22Rv1 (cell line): ENCODE measurements at regions not wholly inside any gene's neighbourhood (a gene's known extent, or its start where the extent isn't known, plus 50 kb on each side); places are given as distances from the start of the nearest gene placed in this dataset.

ENCODE experiments used
- H3K27ac ChIP-seq: fragments of 450-650 bp; 2 replicates; pipeline ENCODE4 v1.5.1; 2017
- CTCF ChIP-seq: fragments of 450-650 bp; IDR thresholded peaks from 2 replicates; pipeline ENCODE4 v1.5.1; 2017; ENCODE audit warnings: mild to moderate bottlenecking
- ZFX ChIP-seq: fragments of 450-650 bp; IDR thresholded peaks from 2 replicates; pipeline ENCODE4 v1.6.1; 2017; ENCODE audit warnings: antibody characterized with exemption, borderline replicate concordance

- no peak for TF ChIP-seq ZFX
- no peak for TF ChIP-seq CTCF
- no peak overlapping the region for H3K27ac ChIP-seq
Observed at GRCh38 chr1:147824001-147824400, 63.6 kb upstream of the GJA5 start.

GRCh38 chr1:147824798-147825197 lies 64.4 kb upstream of the GJA5 start:
- TF ChIP-seq CTCF (no peak), ZFX (no peak)
- no peak overlapping the region for H3K27ac ChIP-seq

- no peak for TF ChIP-seq CTCF
- TF ChIP-seq ZFX: no peak
- H3K27ac ChIP-seq: no peak overlapping the region
Observed at GRCh38 chr1:147825586-147825985, 65.2 kb upstream of the GJA5 start.

- no peak overlapping the region for H3K27ac ChIP-seq
- TF ChIP-seq CTCF: no peak
- no peak for TF ChIP-seq ZFX
Observed at GRCh38 chr1:147826259-147826658, 65.9 kb upstream of the GJA5 start.

GRCh38 chr1:147833231-147833860 lies 69.2 kb upstream of the GJA8 start:
- TF ChIP-seq CTCF: no peak
- no peak for TF ChIP-seq ZFX
- H3K27ac ChIP-seq: no peak overlapping the region

GRCh38 chr1:147834181-147834580 lies 68.4 kb upstream of the GJA8 start:
- TF ChIP-seq ZFX (no peak), CTCF (no peak)
- no peak overlapping the region for H3K27ac ChIP-seq

- no peak overlapping the region for H3K27ac ChIP-seq
- TF ChIP-seq CTCF (no peak), ZFX (no peak)
Observed at GRCh38 chr1:147834810-147835209, 67.8 kb upstream of the GJA8 start.
